ENCODE measurements at regions not wholly inside any gene's neighbourhood (a gene's known extent, or its start where the extent isn't known, plus 50 kb on each side); places are given as distances from the start of the nearest gene placed in this dataset.
A peak's percentile ranks its signal among the peaks of the same experiment; 100 is the strongest.

DNA sequence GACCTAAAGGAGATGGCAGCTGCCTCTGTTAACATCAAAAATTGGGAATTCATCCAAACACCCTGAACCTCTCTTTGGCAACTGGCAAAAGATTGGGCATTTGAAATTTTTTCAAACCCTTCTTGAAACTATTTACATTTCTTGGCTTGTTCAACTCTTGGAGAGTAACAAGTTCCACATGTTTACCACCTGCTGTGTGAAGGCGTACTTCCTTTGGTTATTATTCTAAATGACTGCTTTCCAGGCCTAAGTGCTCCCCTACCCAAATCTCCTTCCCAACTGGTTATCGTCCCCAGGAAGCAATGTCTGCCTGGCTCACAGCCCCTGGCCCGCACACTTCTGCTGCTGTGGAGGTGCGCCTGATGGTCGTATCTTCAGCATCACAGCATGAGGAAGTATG is 422.7 kb downstream of the DMAC1 start:
- intact Hi-C loops (cut with DNase I), result no loop called here
- Histone ChIP-seq H3K4me1 (no peaks in the 10 kb centered on the region), H3K36me3 (no peaks in the 10 kb centered on the region), H3K27ac (no peak overlapping the region), H3K4me3 (no peak overlapping the region), H3K9me3 (peaks cover 0 to 6% of the 10 kb centered on the region in 2 donors), H3K27me3 (no peaks in the 10 kb centered on the region)
- TF ChIP-seq CTCF (IDR thresholded peaks at IDR 0.05), result no peak
- ATAC-seq (no peak), DNase-seq (peak in 2 of 4 donors; percentile 71 to 74)

DNA sequence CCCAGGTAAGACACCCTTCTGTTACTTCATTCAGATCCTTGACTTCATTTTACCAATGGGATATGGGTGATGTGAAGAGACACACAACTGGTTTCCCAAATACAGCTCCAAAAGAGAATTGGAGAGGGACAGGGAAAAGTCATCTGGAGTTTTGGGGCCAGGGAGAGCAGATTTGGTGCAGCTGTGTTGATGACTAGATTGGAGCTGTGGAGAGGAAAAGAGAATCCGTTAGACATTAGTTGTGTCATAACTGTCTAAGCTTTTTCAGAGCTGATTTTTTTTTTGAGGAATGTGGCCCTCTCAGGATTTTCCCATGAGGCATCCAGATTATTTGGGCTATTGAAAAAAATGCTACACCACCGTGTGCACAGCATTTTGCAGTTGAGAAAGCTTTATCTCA is 423.4 kb downstream of the DMAC1 start:
- intact Hi-C loops (cut with DNase I), result no loop called here
- H3K4me3 ChIP-seq, result no peak overlapping the region
- ATAC-seq (no peak), DNase-seq (no peak)
- H3K27me3 ChIP-seq, result no peaks in the 10 kb centered on the region
- TF ChIP-seq CTCF (IDR thresholded peaks at IDR 0.05), result no peak
- H3K4me1 ChIP-seq, result no peaks in the 10 kb centered on the region
- no peaks in the 10 kb centered on the region for H3K36me3 ChIP-seq
- peaks cover 0 to 6% of the 10 kb centered on the region in 2 donors for H3K9me3 ChIP-seq
- no peak overlapping the region for H3K27ac ChIP-seq

DNA sequence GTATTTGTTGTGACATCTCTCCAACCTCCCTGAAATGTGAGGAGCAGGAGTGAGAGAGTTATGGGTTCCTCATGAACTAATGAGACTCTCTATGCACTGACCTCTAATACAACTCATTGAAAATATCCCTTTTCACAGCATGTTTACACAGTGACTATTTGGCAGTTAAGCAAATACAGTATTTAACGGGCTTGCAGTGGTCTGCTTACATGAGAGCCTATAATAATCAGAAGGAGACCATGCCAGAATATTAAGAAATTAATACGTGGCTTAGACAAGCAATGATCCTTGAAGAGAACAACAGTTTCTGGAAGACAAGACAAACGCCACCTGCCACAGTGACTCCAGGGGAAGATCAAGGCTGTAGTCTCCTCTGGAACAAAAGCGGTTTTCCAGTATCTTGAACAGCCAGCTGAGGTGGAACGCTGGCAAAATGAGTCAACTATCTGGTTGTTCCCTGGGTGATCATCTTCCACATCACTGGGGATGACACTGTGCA is 424.5 kb downstream of the DMAC1 start:
- H3K9me3 ChIP-seq, result peaks cover 0 to 6% of the 10 kb centered on the region in 2 donors
- no peaks in the 10 kb centered on the region for H3K36me3 ChIP-seq
- no peak for ATAC-seq
- DNase-seq, result peak in 1 of 4 donors; percentile 64
- no peaks in the 10 kb centered on the region for H3K27me3 ChIP-seq
- no peaks in the 10 kb centered on the region for H3K4me1 ChIP-seq
- intact Hi-C loops (cut with DNase I), result no loop called here
- H3K27ac ChIP-seq, result no peak overlapping the region
- TF ChIP-seq CTCF (IDR thresholded peaks at IDR 0.05), result no peak
- no peak overlapping the region for H3K4me3 ChIP-seq

- intact Hi-C loops (cut with DNase I), result no loop called here
- H3K36me3 ChIP-seq, result no peaks in the 10 kb centered on the region
- H3K27ac ChIP-seq, result no peak overlapping the region
- DNase-seq (peak in 1 of 4 donors; percentile 79), ATAC-seq (no peak)
- TF ChIP-seq CTCF (IDR thresholded peaks at IDR 0.05), result no peak
- no peaks in the 10 kb centered on the region for H3K27me3 ChIP-seq
- H3K4me3 ChIP-seq, result no peak overlapping the region
- H3K4me1 ChIP-seq, result peaks cover 7% of the 10 kb centered on the region in 2 donors
- H3K9me3 ChIP-seq, result no peaks in the 10 kb centered on the region
Measured at GRCh38 chr9:7370988-7371387, 428.6 kb downstream of the DMAC1 start.

DNA sequence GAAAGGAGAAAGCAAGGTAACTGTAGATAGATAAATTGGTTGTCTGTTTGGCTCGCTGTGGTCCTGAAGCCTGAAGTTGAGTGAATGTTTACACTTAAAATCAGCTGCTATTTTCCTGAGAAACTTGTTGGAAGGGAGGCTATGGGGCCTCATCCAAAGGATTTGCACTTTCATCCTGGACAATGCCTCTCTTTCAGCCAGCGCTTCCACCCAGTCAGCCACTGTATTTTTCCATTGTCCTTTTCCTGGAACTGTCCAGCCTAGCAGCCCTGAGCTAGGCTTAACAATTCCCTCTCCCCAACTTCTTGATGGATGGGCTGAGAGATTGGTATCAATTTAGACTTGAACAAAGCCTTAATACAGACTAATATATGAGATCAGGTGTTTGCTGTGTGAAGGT is 429.2 kb downstream of the DMAC1 start:
- no peaks in the 10 kb centered on the region for H3K36me3 ChIP-seq
- H3K27ac ChIP-seq, result no peak overlapping the region
- intact Hi-C loops (cut with DNase I), result no loop called here
- peaks cover 7% of the 10 kb centered on the region in 2 donors for H3K4me1 ChIP-seq
- ATAC-seq, result peak; percentile 32
- no peaks in the 10 kb centered on the region for H3K9me3 ChIP-seq
- H3K4me3 ChIP-seq, result no peak overlapping the region
- H3K27me3 ChIP-seq, result no peaks in the 10 kb centered on the region
- peak in 1 of 4 donors; percentile 52 for DNase-seq
- no peak for TF ChIP-seq CTCF (IDR thresholded peaks at IDR 0.05)

Measured in left lung (tissue), 4 donors.